SU-DHL-6 (cell line): ENCODE measurements at regions not wholly inside any gene's neighbourhood (a gene's known extent, or its start where the extent isn't known, plus 50 kb on each side); places are given as distances from the start of the nearest gene placed in this dataset.

ENCODE experiments used
- CTCF ChIP-seq: fragments of 200-600 bp; sonication (generic); IDR thresholded peaks from one replicate; pipeline ENCODE4 v1.5.1; 2017; ENCODE audit warnings: antibody characterized with exemption, mild to moderate bottlenecking, low read length, moderate library complexity; ENCODE audit not compliant: insufficient read depth, poor library complexity, severe bottlenecking
- EZH2phosphoT487 ChIP-seq: fragments of 200-600 bp; sonication (generic), shearing (Covaris generic); conservative IDR thresholded peaks from 2 replicates; pipeline ENCODE4 v1.6.1; 2018; ENCODE audit warnings: mild to moderate bottlenecking, antibody characterized with exemption, low read length, moderate library complexity, mixed read lengths

- no peak for TF ChIP-seq CTCF
- TF ChIP-seq EZH2phosphoT487, result no peak
Observed at GRCh38 chr2:126496493-126496892, 159.5 kb upstream of the GYPC start.
